ENCODE measurements at regions not wholly inside any gene's neighbourhood (a gene's known extent, or its start where the extent isn't known, plus 50 kb on each side); places are given as distances from the start of the nearest gene placed in this dataset.

DNA sequence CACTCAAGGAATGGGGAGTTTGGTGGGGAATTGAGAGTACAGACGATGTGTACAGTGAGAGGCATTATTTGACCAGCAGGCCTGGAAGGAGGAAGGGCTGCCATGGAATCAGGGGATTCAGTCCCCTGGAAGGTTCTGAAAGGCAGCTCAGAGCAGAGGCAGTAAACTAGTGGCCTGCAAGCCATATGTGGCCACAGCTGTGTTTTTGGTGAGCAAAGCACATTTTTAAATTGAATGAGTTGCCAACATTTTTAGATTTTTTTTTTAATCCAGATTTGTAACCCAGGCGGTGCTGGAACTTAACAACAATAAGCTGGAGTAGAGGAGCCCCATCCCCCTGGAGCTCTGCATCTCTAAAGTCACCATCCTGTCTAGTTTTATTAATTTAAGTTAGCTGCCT lies 95.3 kb upstream of the IPO5 start:
- TF ChIP-seq NFE2L2 (IDR thresholded peaks at IDR 0.05; ENCODE audit: low read depth, low read length) (no peak), CHD1 (IDR thresholded peaks at IDR 0.05; ENCODE audit: low read depth, low read length) (no peak), MXI1 (IDR thresholded peaks at IDR 0.05; ENCODE audit: borderline replicate concordance, low read depth, low read length) (no peak), RCOR1 (IDR thresholded peaks at IDR 0.05; ENCODE audit: insufficient replicate concordance, low read length) (no peak), FOS (IDR thresholded peaks at IDR 0.05; ENCODE audit: low read depth, low read length) (no peak), BHLHE40 (IDR thresholded peaks at IDR 0.05; ENCODE audit: low read depth, low read length) (no peak), RAD21 (IDR thresholded peaks at IDR 0.05; ENCODE audit: low read length) (no peak), SMC3 (IDR thresholded peaks at IDR 0.05; ENCODE audit: low read depth, low read length) (no peak), MAZ (IDR thresholded peaks at IDR 0.05; ENCODE audit: borderline replicate concordance, low read depth, low read length) (no peak), MAFK (IDR thresholded peaks at IDR 0.05; ENCODE audit: low read depth, low read length) (no peak), RFX5 (IDR thresholded peaks at IDR 0.05; ENCODE audit: low read depth, low read length) (no peak), CTCF (conservative IDR thresholded peaks at IDR 0.05; ENCODE audit: low read depth, low read length) (no peak), CEBPB (IDR thresholded peaks at IDR 0.05; ENCODE audit: low read depth, low read length) (no peak), POLR2A (IDR thresholded peaks at IDR 0.05; ENCODE audit: low read depth, low read length) (no peak), ELK1 (IDR thresholded peaks at IDR 0.05; ENCODE audit: borderline replicate concordance, low read depth, low read length) (no peak)
- TF ChIP-seq, protein P1, sequence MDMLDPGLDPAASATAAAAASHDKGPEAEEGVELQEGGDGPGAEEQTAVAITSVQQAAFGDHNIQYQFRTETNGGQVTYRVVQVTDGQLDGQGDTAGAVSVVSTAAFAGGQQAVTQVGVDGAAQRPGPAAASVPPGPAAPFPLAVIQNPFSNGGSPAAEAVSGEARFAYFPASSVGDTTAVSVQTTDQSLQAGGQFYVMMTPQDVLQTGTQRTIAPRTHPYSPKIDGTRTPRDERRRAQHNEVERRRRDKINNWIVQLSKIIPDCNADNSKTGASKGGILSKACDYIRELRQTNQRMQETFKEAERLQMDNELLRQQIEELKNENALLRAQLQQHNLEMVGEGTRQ (IDR thresholded peaks at IDR 0.05; ENCODE audit: low read depth, low read length), result no peak

More for the DNA sequence above, 95.3 kb upstream of the IPO5 start:
- Histone ChIP-seq H3K4me3 (ENCODE audit: insufficient read depth, low read depth, low read length) (no peak overlapping the region), H3K18ac (ENCODE audit: low read depth, low read length) (no peak overlapping the region), H2BK120ac (ENCODE audit: low read depth, low read length) (no peak overlapping the region), H3K9me1 (ENCODE audit: insufficient read depth, low read length) (no peaks in the 10 kb centered on the region), H3K79me1 (ENCODE audit: low read depth in 1 of 2, low read length in 2 of 2) (no peaks in the 10 kb centered on the region), H3K4me1 (ENCODE audit: control insufficient read depth, insufficient read depth, low read length) (peaks cover 5% of the 10 kb centered on the region), H3K4ac (ENCODE audit: low read depth, low read length) (0 out of 2 replicates have a peak overlapping the region, but pooled peaks have one; percentile 11), H2BK5ac (ENCODE audit: low read depth, low read length, poor library complexity, severe bottlenecking) (no peak overlapping the region), H3K23ac (ENCODE audit: low read depth, low read length) (no peak overlapping the region), H4K20me1 (ENCODE audit: insufficient read depth, low read length) (no peaks in the 10 kb centered on the region), H2AK9ac (replicated peaks; ENCODE audit: low read depth, low read length, poor library complexity) (no peak overlapping the region), H3K14ac (replicated peaks; ENCODE audit: low read depth, low read length) (no peak overlapping the region), H2BK20ac (ENCODE audit: low read depth, low read length) (no peak overlapping the region), H2AFZ (replicated peaks; ENCODE audit: low read length, poor library complexity) (no peak overlapping the region), H3K36me3 (ENCODE audit: control insufficient read depth, insufficient read depth, low read length) (no peaks in the 10 kb centered on the region), H3K27me3 (ENCODE audit: control insufficient read depth, insufficient read depth, low read length) (no peaks in the 10 kb centered on the region), H2AK5ac (ENCODE audit: low read depth, low read length) (no peak overlapping the region), H3K9ac (ENCODE audit: low read depth, low read length) (no peak overlapping the region), H3K9me3 (ENCODE audit: control insufficient read depth, insufficient read depth, low read length) (no peaks in the 10 kb centered on the region), H4K8ac (ENCODE audit: low read depth in 2 of 2, low read length in 2 of 2) (no peak overlapping the region), H4K91ac (ENCODE audit: insufficient read depth, low read depth, low read length) (no peak overlapping the region), H3K4me2 (ENCODE audit: low read depth, low read length) (no peak overlapping the region), H4K5ac (ENCODE audit: low read depth, low read length) (no peak overlapping the region), H2BK15ac (ENCODE audit: low read depth, low read length) (no peak overlapping the region), H3K27ac (ENCODE audit: insufficient read depth, low read length) (no peak overlapping the region), H3K56ac (ENCODE audit: extremely low read depth, insufficient read depth, low read length) (no peak overlapping the region)
- BruUV-seq (replicated peaks), result no TSS peak
- intact Hi-C loops (cut with micrococcal nuclease) (loop anchor here (5.0 to 10.0 kb wide), 7 partner anchors 54 to 987 kb away; partner anchors contain the start of gene FARP1), in situ Hi-C loops (cut with MboI; ENCODE audit: low sequenced_read_pairs) (loop anchor here (10.0 to 25.0 kb wide), 4 partner anchors 287 to 979 kb away; partner anchors contain the start of gene FARP1), dilution Hi-C loops (cut with HindIII; ENCODE audit: low sequenced_read_pairs, unreplicated experiment) (no loop called here)
- no peak for DNase-seq
- ATAC-seq (ENCODE audit: low read depth), result no peak
- WGBS, 2 experiments (ENCODE audit: extremely low coverage in 2 of 2, insufficient read length in 1 of 2), result 100% methylated on average over 1 of the region's 2 CpGs; no CpG with 5 or more reads in 1 of the 2 experiments
- CTCF ChIA-PET, result no interaction called here
- POLR2A ChIA-PET (ENCODE audit: unreplicated experiment), result no interaction called here
